ENCODE measurements at regions not wholly inside any gene's neighbourhood (a gene's known extent, or its start where the extent isn't known, plus 50 kb on each side); places are given as distances from the start of the nearest gene placed in this dataset.

DNA sequence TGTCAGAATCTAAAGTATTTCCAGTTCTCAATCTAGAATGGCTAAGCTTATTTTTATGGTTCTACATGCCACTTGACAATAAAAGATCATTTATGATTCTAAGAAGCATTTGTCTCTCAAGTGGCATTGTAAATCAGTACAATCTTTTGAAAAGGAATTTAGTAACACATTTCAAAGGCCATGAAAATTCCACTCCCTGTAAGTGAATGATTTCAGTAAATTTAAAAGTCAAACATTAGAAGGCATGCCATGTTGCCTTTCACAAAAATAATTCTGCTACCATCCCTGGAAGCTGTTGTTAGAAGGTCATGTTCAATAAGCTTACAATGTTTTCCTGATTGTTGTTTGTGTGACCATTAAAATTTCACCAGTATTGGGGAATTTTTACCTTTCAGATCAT, 142.9 kb downstream of the RPIA start:
- TF ChIP-seq, protein P1, sequence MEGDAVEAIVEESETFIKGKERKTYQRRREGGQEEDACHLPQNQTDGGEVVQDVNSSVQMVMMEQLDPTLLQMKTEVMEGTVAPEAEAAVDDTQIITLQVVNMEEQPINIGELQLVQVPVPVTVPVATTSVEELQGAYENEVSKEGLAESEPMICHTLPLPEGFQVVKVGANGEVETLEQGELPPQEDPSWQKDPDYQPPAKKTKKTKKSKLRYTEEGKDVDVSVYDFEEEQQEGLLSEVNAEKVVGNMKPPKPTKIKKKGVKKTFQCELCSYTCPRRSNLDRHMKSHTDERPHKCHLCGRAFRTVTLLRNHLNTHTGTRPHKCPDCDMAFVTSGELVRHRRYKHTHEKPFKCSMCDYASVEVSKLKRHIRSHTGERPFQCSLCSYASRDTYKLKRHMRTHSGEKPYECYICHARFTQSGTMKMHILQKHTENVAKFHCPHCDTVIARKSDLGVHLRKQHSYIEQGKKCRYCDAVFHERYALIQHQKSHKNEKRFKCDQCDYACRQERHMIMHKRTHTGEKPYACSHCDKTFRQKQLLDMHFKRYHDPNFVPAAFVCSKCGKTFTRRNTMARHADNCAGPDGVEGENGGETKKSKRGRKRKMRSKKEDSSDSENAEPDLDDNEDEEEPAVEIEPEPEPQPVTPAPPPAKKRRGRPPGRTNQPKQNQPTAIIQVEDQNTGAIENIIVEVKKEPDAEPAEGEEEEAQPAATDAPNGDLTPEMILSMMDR (IDR thresholded peaks at IDR 0.05; ENCODE audit: insufficient read depth, low read length, poor library complexity, severe bottlenecking) = no peak
- DNase-seq (ENCODE audit: low read depth) = no peak
- H3K36me3 ChIP-seq (ENCODE audit: control insufficient read depth, insufficient read depth, low read length) = no peaks in the 10 kb centered on the region
- H3K27me3 ChIP-seq (ENCODE audit: control insufficient read depth, insufficient read depth, low read length) = peaks cover 2% of the 10 kb centered on the region
- no peak overlapping the region for H3K4me3 ChIP-seq (ENCODE audit: low read depth, low read length)

DNA sequence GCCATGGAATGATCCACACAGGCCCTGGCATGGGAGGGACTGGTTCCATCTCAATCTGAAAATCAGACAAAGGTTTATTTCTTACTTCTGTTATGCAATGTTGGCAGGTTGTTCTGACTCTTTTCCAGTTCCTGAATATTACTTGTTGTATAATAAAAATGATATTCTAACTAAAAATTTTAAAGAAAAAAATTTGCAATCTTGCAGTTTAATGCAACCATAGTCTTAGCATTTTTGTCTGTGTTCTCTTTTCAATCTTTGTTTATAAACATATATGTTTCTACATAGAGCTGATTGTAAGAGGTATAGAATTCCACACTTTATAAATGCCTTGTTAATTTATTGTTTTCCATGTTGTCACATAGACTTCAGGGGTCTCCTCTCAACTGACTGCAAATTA, 143.4 kb downstream of the RPIA start:
- no peak overlapping the region for H3K4me3 ChIP-seq (ENCODE audit: low read depth, low read length)
- no peaks in the 10 kb centered on the region for H3K36me3 ChIP-seq (ENCODE audit: control insufficient read depth, insufficient read depth, low read length)
- TF ChIP-seq, protein P1 (IDR thresholded peaks at IDR 0.05; ENCODE audit: insufficient read depth, low read length, poor library complexity, severe bottlenecking) = no peak
- peaks cover 2% of the 10 kb centered on the region for H3K27me3 ChIP-seq (ENCODE audit: control insufficient read depth, insufficient read depth, low read length)
- no peak for DNase-seq (ENCODE audit: low read depth)

DNA sequence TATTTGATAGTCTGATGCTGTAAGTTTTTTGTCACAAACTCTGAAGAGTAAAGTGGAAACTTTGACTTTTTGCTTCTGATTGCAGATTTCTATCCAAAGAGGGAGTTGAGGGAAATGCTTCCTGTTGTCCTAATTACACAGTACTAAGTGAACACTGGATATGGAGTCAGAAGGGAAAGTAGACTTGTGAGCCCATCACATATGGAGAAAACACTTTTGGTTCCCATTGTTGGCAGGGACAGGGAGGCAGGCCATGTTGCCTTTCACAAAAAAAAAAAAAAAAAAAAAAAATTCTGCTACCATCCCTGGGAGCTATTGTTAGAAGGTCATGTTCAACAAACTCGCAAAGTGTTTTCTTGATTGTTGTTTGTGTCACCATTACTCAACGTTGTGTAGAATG, 144.3 kb downstream of the RPIA start:
- DNase-seq (ENCODE audit: low read depth) = no peak
- no peaks in the 10 kb centered on the region for H3K36me3 ChIP-seq (ENCODE audit: control insufficient read depth, insufficient read depth, low read length)
- H3K4me3 ChIP-seq (ENCODE audit: low read depth, low read length) = no peak overlapping the region
- TF ChIP-seq, protein P1 (IDR thresholded peaks at IDR 0.05; ENCODE audit: insufficient read depth, low read length, poor library complexity, severe bottlenecking) = no peak
- peaks cover 2% of the 10 kb centered on the region for H3K27me3 ChIP-seq (ENCODE audit: control insufficient read depth, insufficient read depth, low read length)

DNA sequence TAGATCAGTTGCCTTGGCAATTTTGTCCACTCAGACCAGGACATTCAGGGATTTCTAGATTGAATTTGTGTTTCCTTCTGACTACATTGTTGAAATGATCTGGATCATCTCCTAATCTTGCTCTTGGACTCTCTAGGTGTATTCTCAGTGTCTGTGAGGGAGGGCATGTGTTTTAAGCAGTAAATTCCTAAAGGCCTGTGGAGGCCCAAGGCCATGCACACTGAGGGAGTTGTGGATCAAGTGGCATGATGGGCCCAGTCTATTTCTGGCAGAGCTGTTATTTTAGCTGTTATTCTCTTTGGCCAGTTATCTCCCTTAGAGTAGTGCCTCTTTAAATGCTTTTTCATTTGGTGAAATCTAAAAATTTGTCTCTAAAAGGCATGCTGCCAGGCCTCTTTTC, 144.9 kb downstream of the RPIA start:
- no peak for DNase-seq (ENCODE audit: low read depth)
- no peaks in the 10 kb centered on the region for H3K36me3 ChIP-seq (ENCODE audit: control insufficient read depth, insufficient read depth, low read length)
- H3K4me3 ChIP-seq (ENCODE audit: low read depth, low read length) = no peak overlapping the region
- TF ChIP-seq, protein P1 (IDR thresholded peaks at IDR 0.05; ENCODE audit: insufficient read depth, low read length, poor library complexity, severe bottlenecking) = no peak
- H3K27me3 ChIP-seq (ENCODE audit: control insufficient read depth, insufficient read depth, low read length) = peaks cover 2% of the 10 kb centered on the region

- TF ChIP-seq, protein P1 (IDR thresholded peaks at IDR 0.05; ENCODE audit: insufficient read depth, low read length, poor library complexity, severe bottlenecking) = no peak
- Histone ChIP-seq H3K4me3 (ENCODE audit: low read depth, low read length) (no peak overlapping the region), H3K36me3 (ENCODE audit: control insufficient read depth, insufficient read depth, low read length) (no peaks in the 10 kb centered on the region), H3K27me3 (ENCODE audit: control insufficient read depth, insufficient read depth, low read length) (peaks cover 2% of the 10 kb centered on the region)
- DNase-seq (ENCODE audit: low read depth) = no peak
Measured at GRCh38 chr2:88837511-88838160, 146.2 kb downstream of the RPIA start.

DNA sequence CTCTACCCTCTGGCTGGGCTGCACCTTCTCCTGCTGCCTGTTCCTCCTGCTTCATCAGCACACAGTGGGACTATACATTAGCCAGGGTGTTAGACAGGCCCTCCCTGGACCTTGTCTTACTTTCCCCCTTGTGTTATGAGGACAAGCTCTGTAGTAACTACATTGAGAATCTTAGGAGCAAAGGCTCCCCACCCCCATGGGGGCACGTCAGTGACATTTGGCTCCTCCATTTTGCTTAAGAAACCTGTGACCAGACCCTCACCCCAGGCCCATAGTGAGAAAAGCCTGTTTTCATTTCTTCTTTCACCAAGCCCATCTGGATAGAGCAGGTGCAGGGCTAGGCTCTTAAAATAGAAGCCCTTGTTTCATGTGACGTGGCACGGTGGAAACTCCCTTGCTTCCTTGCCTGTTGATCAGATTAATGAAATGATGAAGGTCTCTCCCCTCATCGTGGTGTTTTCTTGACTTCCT, 146.7 kb downstream of the RPIA start:
- no peak for DNase-seq (ENCODE audit: low read depth)
- TF ChIP-seq, protein P1 (IDR thresholded peaks at IDR 0.05; ENCODE audit: insufficient read depth, low read length, poor library complexity, severe bottlenecking) = no peak
- H3K27me3 ChIP-seq (ENCODE audit: control insufficient read depth, insufficient read depth, low read length) = peaks cover 2% of the 10 kb centered on the region
- H3K4me3 ChIP-seq (ENCODE audit: low read depth, low read length) = no peak overlapping the region
- no peaks in the 10 kb centered on the region for H3K36me3 ChIP-seq (ENCODE audit: control insufficient read depth, insufficient read depth, low read length)

Data from kidney epithelial cell (primary cell).